Heart left ventricle (tissue), 13 donors: ENCODE measurements at regions not wholly inside any gene's neighbourhood (a gene's known extent, or its start where the extent isn't known, plus 50 kb on each side); places are given as distances from the start of the nearest gene placed in this dataset.
"Not testable (repeated sequence)": the region's sequence is repeated elsewhere in the genome, so short reads cannot be mapped to it uniquely, and the experiment has no call there.

Experiments
- CTCF ChIP-seq, 12 donors: fragments of 200-600 bp; sonication (generic) in 4 of 12; IDR thresholded peaks; one replicate each; pipeline versions ENCODE4 v1.5.0 to v1.8.0; 2018 to 2022; ENCODE audit warnings: antibody characterized with exemption in 12 of 12, mild to moderate bottlenecking in 5 of 12
- POLR2A ChIP-seq, 2 donors: fragments of 450-650 bp; IDR thresholded peaks; one replicate each; pipeline ENCODE4 v1.6.1; 2017; ENCODE audit warnings: antibody characterized with exemption in 2 of 2, mild to moderate bottlenecking in 2 of 2, moderate library complexity in 2 of 2
- donor health status: ischemic (EF 13 %, LVEDD 7.1; RV severe dilation, severe dysfunction).
- donor health status: DM: no; HTN: yes; CAD: no.
- donor health status: DM: no; HTN: no; CAD: no.
- donor health status: ischemic (EF 25% LVEDD 6.9; RV normal size, moderate dysfunction).
- donor health status: ischemic (EF 25% LVEDD 5.7; RV mildly dilated, moderate dysfunction).
- donor health status: ischemic (EF 35%, LVEDD 5.7; RV mildly dilated, moderate dysfunction).
- donor health status: nonischemic (EF 11% LVEDD 7.7; RV severe dilation, severe dysfunction).
- donor health status: DM: yes; HTN: yes; CAD: no.
- donor health status: PGD.
- donor health status: ischemic (EF 29% LVEDD 5.4; RV normal size, mild dysfunction).
- donor health status: nonischemic (EF 23%, LVEDD 6.1; RV moderate dilation, normal function).

- TF ChIP-seq POLR2A, CTCF (IDR thresholded peaks at IDR 0.05): not testable (repeated sequence)
Observed at GRCh38 chr2:145519254-145519653, 999.3 kb upstream of the ZEB2 start.
